H9 (cell line): ENCODE measurements at regions not wholly inside any gene's neighbourhood (a gene's known extent, or its start where the extent isn't known, plus 50 kb on each side); places are given as distances from the start of the nearest gene placed in this dataset.

Experiments used
- DNase-seq: peaks from one replicate; pipeline ENCODE4 v3.0.0-alpha.2; 2017
- H2AFZ ChIP-seq: one replicate; pipeline ENCODE4 v1.6.1; 2013; ENCODE audit warnings: mild to moderate bottlenecking, low read length, control low read depth, moderate library complexity
- H2AK5ac ChIP-seq: 2 replicates; pipeline ENCODE4 v1.6.1; 2013; ENCODE audit warnings: low read length, control low read depth, mixed read lengths; ENCODE audit not compliant: insufficient read length
- H2BK120ac ChIP-seq: one replicate; pipeline ENCODE4 v1.6.1; 2013; ENCODE audit warnings: low read depth, mild to moderate bottlenecking, low read length, control low read depth, inconsistent platforms; ENCODE audit not compliant: poor library complexity, severe bottlenecking
- H2BK12ac ChIP-seq: 2 replicates; pipeline ENCODE4 v1.6.1; 2013; ENCODE audit warnings: low read length, control low read depth, mixed read lengths, low read depth; ENCODE audit not compliant: insufficient read length
- H2BK15ac ChIP-seq: 2 replicates; pipeline ENCODE4 v1.6.1; 2013; ENCODE audit warnings: low read depth, low read length, control low read depth
- H2BK20ac ChIP-seq: one replicate; pipeline ENCODE4 v1.6.1; 2013; ENCODE audit warnings: low read depth, mild to moderate bottlenecking, low read length, control low read depth, inconsistent platforms; ENCODE audit not compliant: poor library complexity, severe bottlenecking
- H2BK5ac ChIP-seq: 2 replicates; pipeline ENCODE4 v1.6.1; 2013; ENCODE audit warnings: low read length, control low read depth, mixed read lengths; ENCODE audit not compliant: insufficient read length
- H3K14ac ChIP-seq: 2 replicates; pipeline ENCODE4 v1.6.1; 2013; ENCODE audit warnings: low read length, control low read depth; ENCODE audit not compliant: insufficient read depth
- H3K18ac ChIP-seq: 2 replicates; pipeline ENCODE4 v1.6.1; 2013; ENCODE audit warnings: low read depth, mild to moderate bottlenecking, mixed read lengths, low read length, control low read depth; ENCODE audit not compliant: insufficient read length
- H3K23ac ChIP-seq: 2 replicates; pipeline ENCODE4 v1.6.1; 2013; ENCODE audit warnings: low read length, control low read depth, mixed read lengths, low read depth; ENCODE audit not compliant: insufficient read length
- H3K23me2 ChIP-seq: 2 replicates; pipeline ENCODE4 v1.6.1; 2013; ENCODE audit warnings: low read depth, mild to moderate bottlenecking, mixed read lengths, low read length, control low read depth; ENCODE audit not compliant: insufficient read length, poor library complexity, severe bottlenecking
- H3K27ac ChIP-seq: 2 replicates; pipeline ENCODE4 v1.5.1; 2013; ENCODE audit warnings: low read length, control low read depth, mixed read lengths, low read depth; ENCODE audit not compliant: insufficient read length
- H3K27me3 ChIP-seq: 2 replicates; pipeline ENCODE4 v1.6.1; 2013; ENCODE audit warnings: low read length, control low read depth, inconsistent platforms; ENCODE audit not compliant: insufficient read depth
- H3K4ac ChIP-seq: 2 replicates; pipeline ENCODE4 v1.6.1; 2013; ENCODE audit warnings: low read depth, mild to moderate bottlenecking, control low read depth, inconsistent platforms, low read length, moderate library complexity
- H3K4me1 ChIP-seq: 2 replicates; pipeline ENCODE4 v1.6.1; 2013; ENCODE audit warnings: low read length, control low read depth, inconsistent platforms; ENCODE audit not compliant: insufficient read depth
- H3K4me2 ChIP-seq: 2 replicates; pipeline ENCODE4 v1.6.1; 2013; ENCODE audit warnings: low read length, control low read depth, mixed read lengths; ENCODE audit not compliant: insufficient read length, insufficient read depth
- H3K56ac ChIP-seq: 2 replicates; pipeline ENCODE4 v1.6.1; 2013; ENCODE audit warnings: low read depth, mild to moderate bottlenecking, mixed read lengths, low read length, control low read depth; ENCODE audit not compliant: insufficient read length
- H3K79me1 ChIP-seq: 2 replicates; pipeline ENCODE4 v1.6.1; 2013; ENCODE audit warnings: low read depth, mild to moderate bottlenecking, moderate library complexity, low read length, control low read depth, inconsistent platforms; ENCODE audit not compliant: insufficient read depth, poor library complexity, severe bottlenecking
- H3K79me2 ChIP-seq: 2 replicates; pipeline ENCODE4 v1.6.1; 2013; ENCODE audit warnings: low read length, control low read depth, inconsistent platforms; ENCODE audit not compliant: insufficient read depth
- H3K9ac ChIP-seq: 2 replicates; pipeline ENCODE4 v1.6.1; 2013; ENCODE audit warnings: low read length, control low read depth, mixed read lengths; ENCODE audit not compliant: insufficient read length; ENCODE audit errors: extremely low read depth
- H3K9me3 ChIP-seq: one replicate; pipeline ENCODE4 v1.6.1; 2013; ENCODE audit warnings: low read depth, low read length, inconsistent platforms; ENCODE audit not compliant: control insufficient read depth
- H3T11ph ChIP-seq: one replicate; pipeline ENCODE4 v1.6.1; 2013; ENCODE audit warnings: mild to moderate bottlenecking, low read length, control low read depth, inconsistent platforms
- H4K20me1 ChIP-seq: one replicate; pipeline ENCODE4 v1.6.1; 2013; ENCODE audit not compliant: control insufficient read depth, insufficient read length, insufficient read depth
- H4K5ac ChIP-seq: 2 replicates; pipeline ENCODE4 v1.6.1; 2013; ENCODE audit warnings: low read depth, mild to moderate bottlenecking, mixed read lengths, low read length, control low read depth; ENCODE audit not compliant: insufficient read length
- H4K8ac ChIP-seq: replicated peaks from 2 replicates; pipeline ENCODE4 v1.6.1; 2013; ENCODE audit warnings: low read length, control low read depth, mixed read lengths, low read depth; ENCODE audit not compliant: insufficient read length
- H4K91ac ChIP-seq: 2 replicates; pipeline ENCODE4 v1.6.1; 2013; ENCODE audit warnings: low read depth, mild to moderate bottlenecking, moderate library complexity, mixed read lengths, low read length, control low read depth; ENCODE audit not compliant: insufficient read length
- H3K27ac Mint-ChIP-seq, 3 experiments: 2 replicates in 2 of 3; 3 replicates in 1 of 3; pipeline ENCODE4 v1.8.0; 2020 to 2021; ENCODE audit warnings: mixed read lengths in 3 of 3, mild to moderate bottlenecking in 1 of 3, moderate library complexity in 1 of 3
- H3K27me3 Mint-ChIP-seq: 2 replicates; pipeline ENCODE4 v1.8.0; 2021; ENCODE audit warnings: low read depth, mild to moderate bottlenecking, moderate library complexity, mixed read lengths
- H3K36me3 Mint-ChIP-seq, 3 experiments: 2 replicates in 2 of 3; 3 replicates in 1 of 3; pipeline ENCODE4 v1.8.0; 2020 to 2021; ENCODE audit warnings: low read depth in 3 of 3, mixed read lengths in 3 of 3; ENCODE audit not compliant: insufficient read depth in 1 of 3
- H3K4me1 Mint-ChIP-seq, 2 experiments: 2 replicates each; pipeline ENCODE4 v1.8.0; 2020; ENCODE audit warnings: mixed read lengths in 2 of 2
- H3K4me3 Mint-ChIP-seq, 2 experiments: 2 replicates in 1 of 2; 3 replicates in 1 of 2; pipeline ENCODE4 v1.8.0; 2020 to 2021; ENCODE audit warnings: mild to moderate bottlenecking in 2 of 2, mixed read lengths in 2 of 2, moderate library complexity in 1 of 2
- H3K9me3 Mint-ChIP-seq, 2 experiments: 2 replicates in 1 of 2; 3 replicates in 1 of 2; pipeline ENCODE4 v1.8.0; 2020; ENCODE audit warnings: mild to moderate bottlenecking in 2 of 2, mixed read lengths in 2 of 2, moderate library complexity in 1 of 2
- CTCF ChIP-seq: fragments of 200-600 bp; sonication (generic); conservative IDR thresholded peaks from 3 replicates; pipeline ENCODE4 v1.8.0; 2021; ENCODE audit warnings: antibody characterized with exemption, mild to moderate bottlenecking

- Histone ChIP-seq H3K23ac (no peak overlapping the region), H4K8ac (no peak overlapping the region), H3K4ac (no peak overlapping the region), H2BK120ac (no peak overlapping the region), H2AFZ (no peak overlapping the region), H2BK12ac (no peak overlapping the region), H4K20me1 (no peaks in the 10 kb centered on the region), H3K18ac (no peak overlapping the region), H3K56ac (no peak overlapping the region), H3K79me2 (no peaks in the 10 kb centered on the region), H3K9ac (no peak overlapping the region), H3K79me1 (no peaks in the 10 kb centered on the region), H3K9me3 (peaks cover 10% of the 10 kb centered on the region), H3T11ph (no peak overlapping the region), H3K27me3 (no peaks in the 10 kb centered on the region), H3K4me1 (no peaks in the 10 kb centered on the region), H2BK5ac (no peak overlapping the region), H3K14ac (no peak overlapping the region), H4K91ac (no peak overlapping the region), H3K4me2 (no peak overlapping the region), H3K27ac (no peak overlapping the region), H3K23me2 (no peaks in the 10 kb centered on the region), H2BK15ac (no peak overlapping the region), H4K5ac (no peak overlapping the region), H2AK5ac (no peak overlapping the region), H2BK20ac (no peak overlapping the region)
- no peak overlapping the region for H3K27ac Mint-ChIP-seq
- peaks cover 25 to 33% of the 10 kb centered on the region in 2 experiments for H3K9me3 Mint-ChIP-seq
- no peak for TF ChIP-seq CTCF
- no peak overlapping the region for H3K4me3 Mint-ChIP-seq
- peaks cover 1% of the 10 kb centered on the region; the same call in 1 of the 2 replicates for H3K27me3 Mint-ChIP-seq
- peaks cover 16 to 24% (median 18%) of the 10 kb centered on the region in 3 experiments for H3K36me3 Mint-ChIP-seq
- no peaks in the 10 kb centered on the region for H3K4me1 Mint-ChIP-seq
- no peak for DNase-seq
These were observed 52.1 kb upstream of the IL12A start for GRCh38 chr3:159936541-159936940.
